Stimulated activated CD4-positive, alpha-beta T cell treated with anti-CD3 and anti-CD28 coated beads, Interleukin-15, amount 100 ng/mL, for 48 hours (primary cell): ENCODE measurements at regions not wholly inside any gene's neighbourhood (a gene's known extent, or its start where the extent isn't known, plus 50 kb on each side); places are given as distances from the start of the nearest gene placed in this dataset.

Experiments used
- DNase-seq, 2 donors: peaks; one replicate each; pipeline ENCODE4 v3.0.0-alpha.2; 2020; ENCODE audit warnings: low read depth in 2 of 2

- DNase-seq = no peak
Observed at GRCh38 chrX:8971116-8971515, 62.8 kb downstream of the FAM9B start.

GRCh38 chrX:8969378-8969777, 64.5 kb downstream of the FAM9B start:
- no peak for DNase-seq

- DNase-seq = no peak
Observed at GRCh38 chrX:8967461-8967860, 66.5 kb downstream of the FAM9B start.

GRCh38 chrX:8960957-8961468, 72.9 kb downstream of the FAM9B start:
- DNase-seq = no peak

GRCh38 chrX:8955511-8955910, 78.4 kb downstream of the FAM9B start:
- no peak for DNase-seq

- DNase-seq = no peak
Observed at GRCh38 chrX:8946563-8946962, 87.4 kb downstream of the FAM9B start.

GRCh38 chrX:8939322-8939721, 94.6 kb downstream of the FAM9B start:
- no peak for DNase-seq

- no peak for DNase-seq
Observed at GRCh38 chrX:8927701-8928100, 106.2 kb downstream of the FAM9B start.

- DNase-seq = no peak
Observed at GRCh38 chrX:8927066-8927635, 106.8 kb downstream of the FAM9B start.

GRCh38 chrX:8921615-8922014, 112.3 kb downstream of the FAM9B start:
- no peak for DNase-seq

- no peak for DNase-seq
Observed at GRCh38 chrX:8919801-8920200, 114.1 kb downstream of the FAM9B start.

GRCh38 chrX:8916697-8917096, 115.5 kb upstream of the FAM9A start:
- no peak for DNase-seq

GRCh38 chrX:8914681-8915080, 113.5 kb upstream of the FAM9A start:
- no peak for DNase-seq

- DNase-seq = no peak
Observed at GRCh38 chrX:8913655-8914409, 112.6 kb upstream of the FAM9A start.

GRCh38 chrX:8907688-8908087, 106.5 kb upstream of the FAM9A start:
- DNase-seq = no peak

- no peak for DNase-seq
Observed at GRCh38 chrX:8906299-8906938, 105.2 kb upstream of the FAM9A start.

GRCh38 chrX:8897259-8897658, 96.1 kb upstream of the FAM9A start:
- DNase-seq = no peak

- DNase-seq = no peak
Observed at GRCh38 chrX:8890794-8891193, 89.6 kb upstream of the FAM9A start.

GRCh38 chrX:8887004-8887403, 85.8 kb upstream of the FAM9A start:
- no peak for DNase-seq

GRCh38 chrX:8879750-8880149, 78.6 kb upstream of the FAM9A start:
- peak in 1 of 2 donors; percentile 19 for DNase-seq

GRCh38 chrX:8873956-8874355, 72.8 kb upstream of the FAM9A start:
- no peak for DNase-seq

- no peak for DNase-seq
Observed at GRCh38 chrX:8873102-8873501, 71.9 kb upstream of the FAM9A start.

- no peak for DNase-seq
Observed at GRCh38 chrX:8870411-8870810, 69.2 kb upstream of the FAM9A start.
